NCI-H2081 treated with DMSO at 0.1 percent for 48 hours (cell line): ENCODE measurements at regions not wholly inside any gene's neighbourhood (a gene's known extent, or its start where the extent isn't known, plus 50 kb on each side); places are given as distances from the start of the nearest gene placed in this dataset.
"Not testable (repeated sequence)": the region's sequence is repeated elsewhere in the genome, so short reads cannot be mapped to it uniquely, and the experiment has no call there.

Experiments used
- DNase-seq: peaks from one replicate; lab custom pipeline; 2025; lab: John Stamatoyannopoulos, UW

GRCh38 chr12:11978726-11979384, 91.9 kb upstream of the BCL2L14 start:
- DNase-seq, result no peak

DNA sequence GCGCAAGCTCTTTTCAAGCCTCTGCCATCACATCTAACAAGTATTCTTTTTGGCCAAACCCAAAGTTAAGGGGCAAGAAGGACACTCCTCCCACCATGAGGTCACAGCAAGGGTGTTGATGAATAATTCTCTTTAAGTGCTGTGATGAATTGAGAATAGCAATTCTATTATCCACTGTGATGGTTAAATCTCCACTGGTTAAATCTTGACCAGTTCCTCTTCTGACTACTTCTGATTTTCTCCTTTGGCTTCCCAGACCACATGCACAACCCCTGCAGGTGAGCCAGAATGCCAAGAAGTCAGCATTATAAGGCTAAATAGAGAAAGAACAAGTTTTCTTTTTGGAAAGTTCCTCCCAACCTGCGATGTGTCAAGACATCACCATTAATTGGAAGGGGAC, 90.6 kb upstream of the BCL2L14 start:
- DNase-seq, result no peak

DNA sequence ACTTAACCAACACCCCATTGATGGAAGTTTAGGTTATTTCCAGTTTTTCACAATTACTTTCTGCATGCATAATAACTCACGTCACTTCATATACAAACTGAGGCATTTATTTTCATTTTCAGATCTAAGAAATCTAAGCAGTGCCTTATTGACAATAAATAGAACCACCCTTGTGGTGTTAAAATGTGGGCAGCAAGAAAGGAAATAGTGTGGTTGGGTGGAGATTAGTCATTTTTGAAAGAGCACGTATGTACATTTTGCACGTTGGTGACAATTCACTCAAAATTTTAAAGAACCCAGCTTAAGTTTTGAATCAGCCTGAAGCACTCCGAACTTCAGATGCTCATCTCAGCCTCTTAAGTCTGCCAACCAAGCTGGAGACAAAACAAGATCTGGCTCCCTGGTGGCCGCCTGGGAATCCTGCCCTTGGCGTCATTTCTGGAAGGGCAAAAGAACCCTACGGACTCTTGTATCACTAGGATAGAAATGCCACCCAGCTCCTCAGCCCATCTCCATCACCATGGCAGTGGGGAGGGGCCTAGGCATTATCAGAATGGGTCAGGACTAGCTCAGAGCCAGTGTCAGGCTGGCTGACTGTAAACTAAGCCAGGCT, 89.5 kb upstream of the BCL2L14 start:
- DNase-seq, result no peak

- DNase-seq, result no peak
Observed at GRCh38 chr12:11984417-11984816, 86.3 kb upstream of the BCL2L14 start.

GRCh38 chr12:11986165-11986564, 84.6 kb upstream of the BCL2L14 start:
- DNase-seq, result no peak

- DNase-seq, result no peak
Observed at GRCh38 chr12:11987901-11988300, 82.8 kb upstream of the BCL2L14 start.

DNA sequence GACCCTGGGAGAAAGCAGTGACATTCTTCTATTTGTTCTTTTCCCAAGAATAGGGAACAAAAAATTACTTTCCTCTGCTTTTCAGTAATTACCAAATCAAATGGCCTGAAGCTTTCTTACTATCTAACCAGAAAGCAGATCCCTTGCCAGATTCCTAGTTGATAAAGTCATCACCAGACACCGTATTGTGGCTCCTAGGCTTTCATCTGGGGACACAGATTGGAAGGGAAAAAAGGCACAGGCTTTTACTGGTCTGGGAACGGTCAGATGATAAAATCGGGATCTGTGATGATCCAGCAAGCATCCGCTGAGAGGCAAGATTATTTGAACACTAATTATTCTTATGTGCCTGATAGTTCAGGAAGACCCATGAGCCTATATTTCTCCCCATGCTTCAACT, 79.1 kb upstream of the BCL2L14 start:
- DNase-seq, result no peak

- DNase-seq, result no peak
Observed at GRCh38 chr12:11992515-11992914, 78.2 kb upstream of the BCL2L14 start.

DNA sequence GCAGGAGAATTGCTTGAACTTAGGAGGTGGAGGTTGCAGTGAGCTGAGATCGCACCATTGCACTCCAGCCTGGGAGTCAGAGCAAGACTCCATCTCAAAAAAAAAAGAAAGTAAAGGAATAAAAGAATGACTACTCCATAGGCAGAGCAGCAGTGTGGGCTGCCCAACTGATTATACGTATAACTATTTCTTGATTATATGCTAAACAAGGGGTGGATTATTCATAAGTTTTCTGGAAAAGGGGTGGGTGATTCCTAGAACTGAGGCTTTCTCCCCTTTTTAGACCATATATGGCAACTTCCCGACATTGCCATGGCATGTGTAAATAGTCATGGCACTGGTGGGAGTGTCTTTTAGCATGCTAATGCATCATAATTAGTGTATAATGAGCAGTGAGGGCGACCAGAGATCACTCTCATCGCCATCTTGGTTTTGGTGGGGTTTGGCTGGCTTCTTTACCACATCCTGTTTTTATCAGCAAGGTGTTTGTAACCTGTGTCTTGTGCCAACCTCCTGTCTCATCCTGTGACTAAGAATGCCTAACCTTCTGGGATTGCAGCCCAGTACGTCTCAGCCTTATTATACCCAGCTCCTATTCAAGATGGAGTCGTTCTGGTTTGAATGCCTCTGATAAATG, 72.3 kb upstream of the BCL2L14 start:
- not testable (repeated sequence) for DNase-seq

GRCh38 chr12:11998944-11999315, 71.8 kb upstream of the BCL2L14 start:
- no peak for DNase-seq

GRCh38 chr12:12003609-12004008, 67.1 kb upstream of the BCL2L14 start:
- no peak for DNase-seq

- no peak for DNase-seq
Observed at GRCh38 chr12:12004524-12004923, 66.2 kb upstream of the BCL2L14 start.

DNA sequence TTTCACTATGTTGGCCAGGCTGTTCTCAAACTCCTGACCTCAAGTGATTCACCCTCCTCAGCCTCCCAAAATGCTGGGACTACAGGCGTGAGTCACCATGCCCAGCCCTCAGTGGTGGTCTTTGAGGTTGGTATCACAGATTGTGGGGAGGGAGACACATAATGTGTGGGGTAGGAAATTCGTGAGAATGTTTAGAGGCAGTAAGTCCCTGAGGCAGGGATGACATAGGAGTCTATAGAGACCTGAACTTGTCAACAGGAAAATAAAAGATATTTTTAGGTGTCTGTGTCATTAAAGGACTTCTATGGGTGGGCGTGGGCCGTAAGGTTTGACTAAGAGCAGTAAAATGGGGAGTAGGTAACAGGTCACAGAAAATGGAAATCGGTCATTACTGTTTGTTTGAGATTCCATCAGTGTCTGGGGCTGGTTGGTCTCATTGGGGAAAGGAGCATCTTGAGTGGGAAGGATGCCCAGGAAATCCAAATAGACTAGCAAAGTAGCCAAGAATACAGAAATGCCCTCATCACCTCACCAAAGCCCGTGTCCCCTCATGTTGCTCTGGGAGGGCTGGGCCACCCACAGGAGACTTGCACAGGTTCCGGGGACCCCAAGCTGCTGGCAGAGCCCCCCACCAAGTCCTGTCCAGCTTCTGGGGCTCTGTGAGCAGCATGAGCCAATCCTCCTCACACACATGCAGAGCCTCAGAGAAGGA, 63.6 kb upstream of the BCL2L14 start:
- DNase-seq, result no peak

DNA sequence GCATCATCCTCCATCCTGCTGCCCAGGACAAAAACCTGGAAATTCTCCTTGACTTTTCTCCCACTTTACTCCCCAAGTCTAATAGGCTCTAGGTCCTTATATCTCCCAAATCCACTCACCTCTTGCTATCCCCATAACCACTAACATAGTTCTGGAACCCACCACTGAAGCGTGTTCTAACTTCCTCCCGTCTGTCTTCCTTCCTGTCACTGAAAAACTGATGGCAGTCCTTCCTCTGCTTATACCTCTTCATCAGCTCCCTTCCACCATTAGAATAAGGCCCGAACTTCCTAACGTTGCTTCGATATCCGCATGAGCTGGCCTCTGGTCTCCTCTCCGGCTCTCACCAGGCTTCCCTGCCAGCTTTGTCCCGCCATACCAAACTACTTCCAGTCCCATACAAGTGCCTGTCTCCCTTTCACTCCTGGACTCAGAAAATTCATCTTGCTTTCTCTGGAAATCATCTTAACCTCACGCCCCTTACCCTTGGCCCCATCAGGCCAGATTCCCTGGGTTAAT, 63.0 kb upstream of the BCL2L14 start:
- DNase-seq, result no peak

GRCh38 chr12:12008232-12008850, 62.4 kb upstream of the BCL2L14 start:
- DNase-seq, result no peak

DNA sequence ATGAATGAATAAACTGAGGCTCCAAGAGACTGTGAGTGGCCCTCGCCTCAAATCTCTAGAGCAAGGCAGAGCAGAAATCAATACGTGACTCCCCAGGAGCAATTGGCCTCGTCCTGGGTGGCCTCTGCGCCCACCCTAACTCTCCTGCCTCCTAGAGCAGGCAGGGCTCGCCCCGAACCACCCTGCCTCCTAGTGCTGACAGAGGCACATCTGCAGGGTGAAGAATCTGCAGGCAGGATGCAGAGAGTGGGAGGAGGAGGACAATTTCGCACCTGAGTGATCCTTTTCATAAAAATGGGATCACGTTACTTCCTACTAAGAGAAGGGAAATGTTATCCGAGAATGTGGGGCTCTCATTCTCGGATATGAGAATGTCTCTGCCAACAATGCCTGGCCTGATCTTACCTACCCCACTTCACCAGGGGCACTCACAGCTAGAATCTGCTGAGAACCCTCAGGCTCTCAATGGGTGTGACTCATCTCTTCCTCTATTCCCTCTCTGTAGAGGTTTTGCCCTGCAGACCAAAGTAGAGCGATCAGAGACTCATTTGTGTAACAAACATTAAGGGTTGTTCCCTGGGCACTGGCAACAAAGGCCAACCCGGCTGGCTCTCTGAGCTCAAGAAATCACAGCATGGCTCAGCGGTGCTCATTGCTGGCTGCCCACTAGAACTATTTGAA, 61.7 kb upstream of the BCL2L14 start:
- DNase-seq, result peak; percentile 73

DNA sequence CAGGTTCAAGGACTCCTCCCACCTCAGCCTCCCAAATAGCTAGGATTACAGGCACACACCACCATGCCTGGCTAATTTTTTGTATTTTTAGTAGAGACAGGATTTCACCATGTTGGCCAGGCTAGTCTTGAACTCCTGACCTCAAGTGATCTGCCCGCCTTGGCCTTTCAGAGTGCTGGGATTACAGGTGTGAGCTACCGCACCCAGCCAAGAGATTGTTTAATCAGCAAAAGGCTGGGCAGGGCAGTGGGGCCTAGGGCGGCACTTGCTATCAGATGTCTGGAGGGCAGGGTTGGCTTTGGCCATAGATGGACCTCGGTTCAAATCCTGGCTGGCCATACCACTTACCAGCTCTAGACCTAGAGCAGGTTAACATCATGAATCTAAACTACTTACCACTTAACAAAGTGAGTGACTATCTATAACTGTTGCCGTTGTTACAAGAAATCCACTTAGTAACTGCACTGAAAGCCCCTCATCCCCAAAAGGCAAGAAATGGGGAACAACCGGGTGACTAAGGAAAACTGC, 60.9 kb upstream of the BCL2L14 start:
- DNase-seq, result not testable (repeated sequence)

DNA sequence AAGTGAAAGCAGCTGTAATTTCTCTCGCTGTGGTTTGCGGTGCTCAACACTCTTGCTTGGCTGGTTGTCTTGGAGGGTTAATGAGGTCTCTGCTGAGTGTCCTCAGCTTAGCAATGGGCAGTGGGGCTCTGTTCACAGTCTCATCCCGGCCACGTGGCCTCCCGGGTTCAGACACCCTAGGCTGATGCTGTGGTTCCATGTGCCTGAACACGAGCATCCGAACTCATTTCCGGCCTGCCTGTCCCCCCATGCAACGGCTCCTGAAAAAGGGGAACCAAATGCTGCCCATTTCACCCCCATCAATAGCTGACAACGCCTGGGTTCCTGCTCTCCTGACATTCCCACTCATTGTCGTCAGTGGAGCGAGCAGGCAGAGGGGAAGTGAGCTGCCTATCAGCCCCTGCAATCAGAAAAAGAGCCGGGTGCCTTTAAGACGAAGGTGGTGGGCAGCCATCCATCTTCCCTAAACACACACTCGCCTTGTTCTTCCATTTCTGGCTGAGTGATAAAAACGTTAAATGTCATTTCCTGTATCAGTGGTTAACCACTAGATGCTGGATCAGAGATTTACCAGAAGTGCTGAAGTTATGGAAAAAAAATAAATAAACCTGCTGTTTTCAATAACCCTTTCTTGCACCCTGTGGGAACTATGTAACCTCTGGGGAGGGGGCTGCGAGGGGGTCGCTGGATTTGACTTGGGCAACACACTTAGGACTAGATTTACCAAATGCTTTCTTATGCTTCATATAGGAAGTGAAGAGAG, 60.3 kb upstream of the BCL2L14 start:
- DNase-seq, result no peak

DNA sequence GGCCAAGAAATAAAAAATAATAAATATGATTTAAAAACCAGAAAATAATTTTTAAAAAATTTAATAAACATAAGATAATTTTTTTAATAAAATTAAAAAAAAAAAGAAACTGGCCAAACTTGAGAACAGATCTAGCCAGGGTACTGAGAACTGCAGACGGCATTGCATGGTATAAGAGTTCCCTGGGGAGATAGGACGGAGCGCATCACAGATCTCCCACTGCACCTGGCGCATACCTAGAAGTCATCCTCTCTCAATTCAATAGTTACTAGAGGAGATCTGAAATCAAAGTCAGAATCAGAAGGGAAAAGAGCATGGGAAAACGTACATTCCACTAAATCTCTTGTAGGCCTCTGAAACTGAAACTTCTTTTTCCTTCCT, 58.9 kb upstream of the BCL2L14 start:
- no peak for DNase-seq

- DNase-seq, result no peak
Observed at GRCh38 chr12:12015073-12015685, 55.6 kb upstream of the BCL2L14 start.
